DND-41 (cell line): ENCODE measurements at regions not wholly inside any gene's neighbourhood (a gene's known extent, or its start where the extent isn't known, plus 50 kb on each side); places are given as distances from the start of the nearest gene placed in this dataset.

Source experiments
- CTCF ChIP-seq: IDR thresholded peaks from 2 replicates; pipeline ENCODE4 v1.5.1; 2012; ENCODE audit warnings: borderline replicate concordance, low read length, moderate library complexity, mild to moderate bottlenecking; ENCODE audit not compliant: poor library complexity, severe bottlenecking; ENCODE audit errors: extremely low read depth
- EZH2 ChIP-seq: IDR thresholded peaks from 3 replicates; pipeline ENCODE4 v1.6.1; 2012; ENCODE audit warnings: borderline replicate concordance, low read depth, mild to moderate bottlenecking, moderate library complexity, low read length, inconsistent platforms; ENCODE audit not compliant: severe bottlenecking

- TF ChIP-seq CTCF (no peak), EZH2 (no peak)
These were observed 230.0 kb upstream of the MGAT5 start for GRCh38 chr2:134023854-134024253.
